Hepatocyte (in vitro differentiated cells): ENCODE measurements at regions not wholly inside any gene's neighbourhood (a gene's known extent, or its start where the extent isn't known, plus 50 kb on each side); places are given as distances from the start of the nearest gene placed in this dataset.

Experiments
- DNase-seq: peaks from one replicate; pipeline ENCODE4 v3.0.0-alpha.2; 2016; ENCODE audit warnings: low spot score
- H2AFZ ChIP-seq: fragments of 200-600 bp; sonication (generic); 2 replicates; pipeline ENCODE4 v1.6.0; 2016; ENCODE audit warnings: antibody characterized with exemption, mild to moderate bottlenecking
- H3K27ac ChIP-seq: fragments of 200-600 bp; sonication (generic); 2 replicates; pipeline ENCODE4 v1.5.1; 2016; ENCODE audit warnings: mild to moderate bottlenecking
- H3K27me3 ChIP-seq: fragments of 200-600 bp; sonication (generic); 2 replicates; pipeline ENCODE4 v1.6.1; 2016
- H3K36me3 ChIP-seq: fragments of 200-600 bp; sonication (generic); replicated peaks from 2 replicates; pipeline ENCODE4 v1.5.1; 2016; ENCODE audit warnings: low read depth; ENCODE audit not compliant: insufficient read depth
- H3K4me1 ChIP-seq: fragments of 200-600 bp; sonication (generic); 2 replicates; pipeline ENCODE4 v1.5.1; 2016; ENCODE audit warnings: mild to moderate bottlenecking, moderate library complexity; ENCODE audit not compliant: insufficient read depth
- H3K4me2 ChIP-seq: fragments of 200-600 bp; sonication (generic); 2 replicates; pipeline ENCODE4 v1.6.0; 2016
- H3K4me3 ChIP-seq: fragments of 200-600 bp; sonication (generic); 2 replicates; pipeline ENCODE4 v1.5.1; 2016; ENCODE audit warnings: mild to moderate bottlenecking
- H3K79me2 ChIP-seq: fragments of 200-600 bp; sonication (generic); 2 replicates; pipeline ENCODE4 v1.6.0; 2017; ENCODE audit warnings: mild to moderate bottlenecking
- H3K9me2 ChIP-seq: fragments of 200-600 bp; sonication (generic); replicated peaks from 2 replicates; pipeline ENCODE4 v1.6.0; 2017; ENCODE audit warnings: mild to moderate bottlenecking; ENCODE audit not compliant: insufficient read depth
- H3K9me3 ChIP-seq: fragments of 200-600 bp; sonication (generic); 2 replicates; pipeline ENCODE4 v1.5.1; 2016; ENCODE audit warnings: low read depth, mild to moderate bottlenecking
- H4K20me1 ChIP-seq: fragments of 200-600 bp; sonication (generic); 2 replicates; pipeline ENCODE4 v1.6.0; 2016; ENCODE audit warnings: mild to moderate bottlenecking; ENCODE audit not compliant: insufficient read depth, poor library complexity, severe bottlenecking
- EZH2 ChIP-seq: fragments of 200-600 bp; sonication (generic); IDR thresholded peaks from 2 replicates; pipeline ENCODE4 v1.6.1; 2016; ENCODE audit warnings: antibody characterized with exemption, mild to moderate bottlenecking, borderline replicate concordance
- EZH2phosphoT487 ChIP-seq: fragments of 200-600 bp; sonication (generic); IDR thresholded peaks from one replicate; pipeline ENCODE4 v1.6.1; 2018; ENCODE audit warnings: antibody characterized with exemption, mild to moderate bottlenecking, low read depth, moderate library complexity; ENCODE audit not compliant: unreplicated experiment, severe bottlenecking
- WGBS: methylation state at CpG from one replicate; pipeline ENCODE4 v1.1.6; 2016; ENCODE audit warnings: low lambda C conversion rate; ENCODE audit errors: missing lambda C conversion rate; 5-methylcytosine and 5-hydroxymethylcytosine counted together
- TF ChIP-seq, protein P1 (sequence below): fragments of 200-600 bp; sonication (generic); IDR thresholded peaks from 2 replicates; pipeline ENCODE4 v1.5.1; 2016; ENCODE audit warnings: antibody characterized with exemption, mild to moderate bottlenecking; ENCODE audit not compliant: poor library complexity

DNA sequence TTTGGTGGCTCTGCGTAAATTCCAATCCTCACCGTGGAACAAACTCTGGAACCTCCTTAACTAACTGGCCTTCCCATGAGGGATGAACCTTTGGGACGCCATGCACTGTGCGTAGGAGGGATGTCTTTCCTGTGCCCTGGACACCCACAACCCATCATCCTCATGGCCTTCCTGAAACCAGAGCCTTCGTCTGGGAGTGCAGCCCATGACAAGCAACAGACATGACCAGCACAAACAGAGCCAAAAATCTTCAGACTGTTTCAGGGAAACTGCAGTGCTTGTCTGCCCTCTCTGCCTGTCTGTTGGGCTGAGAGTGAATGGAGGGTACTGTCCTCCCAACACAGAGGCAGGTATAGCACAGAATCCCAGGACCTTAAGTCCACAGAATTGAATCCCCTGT, 61.1 kb upstream of the BOC start:
- Histone ChIP-seq H4K20me1 (no peaks in the 10 kb centered on the region), H3K4me1 (peaks cover 43% of the 10 kb centered on the region), H2AFZ (no peak overlapping the region), H3K36me3 (no peaks in the 10 kb centered on the region), H3K9me3 (no peaks in the 10 kb centered on the region), H3K9me2 (no peaks in the 10 kb centered on the region), H3K4me3 (no peak overlapping the region), H3K4me2 (no peak overlapping the region), H3K79me2 (no peaks in the 10 kb centered on the region), H3K27ac (peak overlapping the region; percentile 91), H3K27me3 (no peaks in the 10 kb centered on the region)
- WGBS: 96% methylated on average over 5 of the region's 5 CpGs
- no peak for TF ChIP-seq EZH2phosphoT487
- no peak for TF ChIP-seq EZH2
- no peak for DNase-seq

DNA sequence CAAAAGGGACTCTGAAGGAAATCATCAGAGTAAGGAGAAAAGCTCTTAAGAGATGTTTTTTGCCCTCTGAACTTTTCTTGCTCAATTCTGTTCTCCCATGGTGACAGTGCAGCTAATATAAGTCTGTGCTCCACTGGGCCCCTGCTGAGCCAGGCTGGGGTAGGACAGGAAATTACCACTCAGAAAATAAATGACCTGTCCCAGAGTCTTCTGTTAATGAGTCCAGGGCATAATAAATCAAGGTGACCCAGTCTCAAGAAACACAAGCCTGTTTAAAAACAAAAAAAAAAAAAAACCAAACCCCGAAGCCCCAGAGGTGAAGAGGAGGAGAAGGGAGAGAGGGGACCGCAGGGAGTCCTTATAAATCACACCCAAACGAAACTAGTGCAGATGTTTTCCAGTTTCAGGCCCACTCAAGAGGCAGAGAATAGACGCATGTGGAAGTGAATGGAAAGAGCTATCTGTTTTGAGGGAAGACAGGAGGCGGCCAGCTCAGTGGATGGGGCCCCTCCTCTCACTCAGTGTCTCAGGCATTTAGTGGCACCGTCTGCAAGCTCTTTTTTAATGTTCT, 59.8 kb upstream of the BOC start:
- Histone ChIP-seq H2AFZ (no peak overlapping the region), H4K20me1 (no peaks in the 10 kb centered on the region)

DNA sequence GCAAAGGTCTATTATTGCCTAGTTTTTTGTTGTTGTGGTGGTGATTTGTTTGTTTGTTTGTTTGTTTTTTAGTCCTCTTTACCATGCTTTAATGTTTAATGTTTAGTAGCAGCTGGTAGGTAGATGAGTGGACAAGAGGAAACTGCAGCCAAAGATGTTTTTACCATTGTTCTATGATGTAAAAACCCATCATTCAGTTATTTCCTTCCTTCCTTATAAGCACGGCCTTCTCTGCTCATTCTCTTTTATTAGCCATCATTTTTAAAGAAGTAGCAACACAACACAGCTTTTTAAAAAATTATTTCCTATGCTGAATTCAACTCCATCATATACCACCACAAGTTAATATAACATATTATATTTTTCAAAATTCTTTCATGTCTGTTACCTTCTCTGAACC, 58.5 kb upstream of the BOC start:
- Histone ChIP-seq H3K4me2 (no peak overlapping the region), H4K20me1 (no peaks in the 10 kb centered on the region), H3K4me1 (peaks cover 32% of the 10 kb centered on the region), H3K4me3 (no peak overlapping the region), H3K27me3 (no peaks in the 10 kb centered on the region), H3K9me3 (no peaks in the 10 kb centered on the region), H2AFZ (no peak overlapping the region), H3K79me2 (no peaks in the 10 kb centered on the region), H3K27ac (peak overlapping the region; percentile 91), H3K36me3 (no peaks in the 10 kb centered on the region), H3K9me2 (no peaks in the 10 kb centered on the region)
- no peak for DNase-seq
- WGBS: 75% methylated on average over 1 of the region's 1 CpG
- no peak for TF ChIP-seq EZH2phosphoT487

More for the DNA sequence above, 59.8 kb upstream of the BOC start:
- H3K27me3 ChIP-seq: no peaks in the 10 kb centered on the region
- DNase-seq: peak; percentile 47
- TF ChIP-seq EZH2phosphoT487: no peak
- TF ChIP-seq, protein P1, sequence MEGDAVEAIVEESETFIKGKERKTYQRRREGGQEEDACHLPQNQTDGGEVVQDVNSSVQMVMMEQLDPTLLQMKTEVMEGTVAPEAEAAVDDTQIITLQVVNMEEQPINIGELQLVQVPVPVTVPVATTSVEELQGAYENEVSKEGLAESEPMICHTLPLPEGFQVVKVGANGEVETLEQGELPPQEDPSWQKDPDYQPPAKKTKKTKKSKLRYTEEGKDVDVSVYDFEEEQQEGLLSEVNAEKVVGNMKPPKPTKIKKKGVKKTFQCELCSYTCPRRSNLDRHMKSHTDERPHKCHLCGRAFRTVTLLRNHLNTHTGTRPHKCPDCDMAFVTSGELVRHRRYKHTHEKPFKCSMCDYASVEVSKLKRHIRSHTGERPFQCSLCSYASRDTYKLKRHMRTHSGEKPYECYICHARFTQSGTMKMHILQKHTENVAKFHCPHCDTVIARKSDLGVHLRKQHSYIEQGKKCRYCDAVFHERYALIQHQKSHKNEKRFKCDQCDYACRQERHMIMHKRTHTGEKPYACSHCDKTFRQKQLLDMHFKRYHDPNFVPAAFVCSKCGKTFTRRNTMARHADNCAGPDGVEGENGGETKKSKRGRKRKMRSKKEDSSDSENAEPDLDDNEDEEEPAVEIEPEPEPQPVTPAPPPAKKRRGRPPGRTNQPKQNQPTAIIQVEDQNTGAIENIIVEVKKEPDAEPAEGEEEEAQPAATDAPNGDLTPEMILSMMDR: no peak
- TF ChIP-seq EZH2: no peak
- no peaks in the 10 kb centered on the region for H3K9me2 ChIP-seq
- no peak overlapping the region for H3K4me3 ChIP-seq
- 46% methylated on average over 6 of the region's 6 CpGs for WGBS
- peak overlapping the region; percentile 14 for H3K4me2 ChIP-seq
- no peaks in the 10 kb centered on the region for H3K9me3 ChIP-seq
- H3K4me1 ChIP-seq: peaks cover 39% of the 10 kb centered on the region
- peak overlapping the region; percentile 91 for H3K27ac ChIP-seq
- no peaks in the 10 kb centered on the region for H3K79me2 ChIP-seq
- H3K36me3 ChIP-seq: no peaks in the 10 kb centered on the region

GRCh38 chr3:113153499-113154107, 57.8 kb upstream of the BOC start:
- TF ChIP-seq EZH2phosphoT487 (no peak), EZH2 (no peak)
- TF ChIP-seq, protein P1: no peak
- peaks cover 30% of the 10 kb centered on the region for H3K4me1 ChIP-seq
- 91% methylated on average over 3 of the region's 3 CpGs for WGBS
- no peaks in the 10 kb centered on the region for H3K9me2 ChIP-seq
- no peak overlapping the region for H3K4me2 ChIP-seq
- H3K9me3 ChIP-seq: no peaks in the 10 kb centered on the region
- H2AFZ ChIP-seq: no peak overlapping the region
- no peak overlapping the region for H3K27ac ChIP-seq
- DNase-seq: no peak
- no peaks in the 10 kb centered on the region for H3K27me3 ChIP-seq
- H4K20me1 ChIP-seq: no peaks in the 10 kb centered on the region
- H3K4me3 ChIP-seq: no peak overlapping the region
- H3K79me2 ChIP-seq: no peaks in the 10 kb centered on the region
- no peaks in the 10 kb centered on the region for H3K36me3 ChIP-seq
